DND-41 (cell line): ENCODE measurements at regions not wholly inside any gene's neighbourhood (a gene's known extent, or its start where the extent isn't known, plus 50 kb on each side); places are given as distances from the start of the nearest gene placed in this dataset.

Experiments used
- ATAC-seq: fragments of 200-7000 bp; cut with Tn5 transposase; 3 replicates; pipeline ENCODE4 v1.9.1; 2021; ENCODE audit warnings: low read depth; ENCODE audit not compliant: insufficient read depth
- DNase-seq: peaks from one replicate; pipeline ENCODE4 v3.0.0-alpha.2; 2020
- H2AFZ ChIP-seq: 2 replicates; pipeline ENCODE4 v1.6.0; 2012; ENCODE audit warnings: low read depth, low read length
- H3K27ac ChIP-seq: 2 replicates; pipeline ENCODE4 v1.5.1; 2012; ENCODE audit warnings: low read length, inconsistent platforms
- H3K27me3 ChIP-seq: fragments of 200-600 bp; sonication (generic); 2 replicates; pipeline ENCODE4 v1.6.0; 2012; ENCODE audit warnings: low read length, mild to moderate bottlenecking, inconsistent platforms; ENCODE audit not compliant: insufficient read depth, poor library complexity
- H3K36me3 ChIP-seq: 2 replicates; pipeline ENCODE4 v1.5.1; 2012; ENCODE audit warnings: low read length, inconsistent platforms; ENCODE audit not compliant: insufficient read depth
- H3K4me1 ChIP-seq: 2 replicates; pipeline ENCODE4 v1.5.1; 2012; ENCODE audit warnings: mild to moderate bottlenecking, low read length; ENCODE audit not compliant: insufficient read depth
- H3K4me2 ChIP-seq: 2 replicates; pipeline ENCODE4 v1.6.0; 2012; ENCODE audit warnings: mild to moderate bottlenecking, moderate library complexity, low read length, inconsistent platforms; ENCODE audit not compliant: insufficient read depth
- H3K4me3 ChIP-seq, 2 experiments: fragments of 200-600 bp in 1 of 2; shearing (Covaris generic) in 1 of 2; 2 replicates each; pipeline ENCODE4 v1.5.1; 2012 to 2016; ENCODE audit warnings: inconsistent platforms in 2 of 2, low read length in 2 of 2, mild to moderate bottlenecking in 2 of 2, low read depth in 1 of 2, moderate library complexity in 1 of 2
- H3K79me2 ChIP-seq: 2 replicates; pipeline ENCODE4 v1.6.0; 2012; ENCODE audit warnings: low read length, inconsistent platforms; ENCODE audit not compliant: insufficient read depth
- H3K9ac ChIP-seq: 2 replicates; pipeline ENCODE4 v1.6.0; 2012; ENCODE audit warnings: low read depth, mild to moderate bottlenecking, inconsistent platforms, low read length, moderate library complexity
- H3K9me3 ChIP-seq: 2 replicates; pipeline ENCODE4 v1.5.1; 2012; ENCODE audit warnings: low read length, moderate library complexity, mild to moderate bottlenecking, inconsistent platforms; ENCODE audit not compliant: insufficient read depth, severe bottlenecking
- H4K20me1 ChIP-seq: 2 replicates; pipeline ENCODE4 v1.6.0; 2012; ENCODE audit warnings: low read length; ENCODE audit not compliant: insufficient read depth
- EZH2 ChIP-seq: IDR thresholded peaks from 3 replicates; pipeline ENCODE4 v1.6.1; 2012; ENCODE audit warnings: borderline replicate concordance, low read depth, mild to moderate bottlenecking, moderate library complexity, low read length, inconsistent platforms; ENCODE audit not compliant: severe bottlenecking
- TF ChIP-seq, protein P1 (sequence below): IDR thresholded peaks from 2 replicates; pipeline ENCODE4 v1.5.1; 2012; ENCODE audit warnings: borderline replicate concordance, low read length, moderate library complexity, mild to moderate bottlenecking; ENCODE audit not compliant: poor library complexity, severe bottlenecking; ENCODE audit errors: extremely low read depth

DNA sequence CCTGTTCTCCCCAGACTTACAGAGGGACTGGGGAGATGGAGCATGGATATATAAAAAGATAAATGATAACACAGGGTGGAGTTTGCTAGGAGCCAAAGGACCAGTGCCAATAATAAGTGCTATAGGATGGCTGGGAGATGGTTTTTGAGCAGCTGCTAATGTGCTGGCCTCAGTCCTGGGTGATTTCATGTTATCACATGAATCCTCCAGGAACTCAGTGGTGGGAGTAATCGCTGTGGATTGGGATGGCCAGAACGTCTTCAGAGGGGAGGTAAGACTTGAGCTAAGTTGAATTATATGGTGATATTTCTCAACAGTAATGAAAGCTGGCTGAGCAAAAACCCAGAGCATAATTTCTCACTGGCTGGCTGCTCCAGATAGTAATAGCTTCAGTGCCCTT is 441.4 kb downstream of the SLC4A3 start:
- Histone ChIP-seq H3K79me2 (no peaks in the 10 kb centered on the region), H3K36me3 (no peaks in the 10 kb centered on the region), H3K4me3 (no peak overlapping the region), H3K4me1 (no peaks in the 10 kb centered on the region), H3K27me3 (no peaks in the 10 kb centered on the region), H3K9ac (no peak overlapping the region), H4K20me1 (no peaks in the 10 kb centered on the region), H3K4me2 (no peak overlapping the region), H2AFZ (no peak overlapping the region), H3K9me3 (no peaks in the 10 kb centered on the region), H3K27ac (no peak overlapping the region)
- DNase-seq (no peak), ATAC-seq (no peak)
- TF ChIP-seq, protein P1, sequence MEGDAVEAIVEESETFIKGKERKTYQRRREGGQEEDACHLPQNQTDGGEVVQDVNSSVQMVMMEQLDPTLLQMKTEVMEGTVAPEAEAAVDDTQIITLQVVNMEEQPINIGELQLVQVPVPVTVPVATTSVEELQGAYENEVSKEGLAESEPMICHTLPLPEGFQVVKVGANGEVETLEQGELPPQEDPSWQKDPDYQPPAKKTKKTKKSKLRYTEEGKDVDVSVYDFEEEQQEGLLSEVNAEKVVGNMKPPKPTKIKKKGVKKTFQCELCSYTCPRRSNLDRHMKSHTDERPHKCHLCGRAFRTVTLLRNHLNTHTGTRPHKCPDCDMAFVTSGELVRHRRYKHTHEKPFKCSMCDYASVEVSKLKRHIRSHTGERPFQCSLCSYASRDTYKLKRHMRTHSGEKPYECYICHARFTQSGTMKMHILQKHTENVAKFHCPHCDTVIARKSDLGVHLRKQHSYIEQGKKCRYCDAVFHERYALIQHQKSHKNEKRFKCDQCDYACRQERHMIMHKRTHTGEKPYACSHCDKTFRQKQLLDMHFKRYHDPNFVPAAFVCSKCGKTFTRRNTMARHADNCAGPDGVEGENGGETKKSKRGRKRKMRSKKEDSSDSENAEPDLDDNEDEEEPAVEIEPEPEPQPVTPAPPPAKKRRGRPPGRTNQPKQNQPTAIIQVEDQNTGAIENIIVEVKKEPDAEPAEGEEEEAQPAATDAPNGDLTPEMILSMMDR: no peak
- no peak for TF ChIP-seq EZH2

DNA sequence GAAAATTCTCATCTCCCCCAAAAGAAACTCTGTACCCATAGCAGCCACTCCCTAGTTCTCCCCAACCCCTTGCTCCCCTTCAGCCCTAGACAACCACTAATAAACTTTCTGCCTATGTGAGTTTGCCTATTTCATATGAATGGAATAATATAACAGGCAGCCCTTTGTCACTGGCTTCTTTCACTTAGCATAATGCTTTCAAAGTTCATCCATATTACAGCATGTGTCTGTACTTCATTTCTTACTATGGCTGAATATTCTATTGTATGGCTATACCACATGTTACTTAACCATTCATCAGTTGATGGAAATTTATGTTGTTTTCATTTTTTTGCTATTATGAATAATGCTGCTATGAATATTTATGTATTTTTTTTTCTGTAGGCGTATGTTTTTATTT is 442.9 kb downstream of the SLC4A3 start:
- no peaks in the 10 kb centered on the region for H4K20me1 ChIP-seq
- no peak for DNase-seq
- H3K36me3 ChIP-seq: no peaks in the 10 kb centered on the region

GRCh38 chr2:220071696-220072095 is 444.3 kb downstream of the SLC4A3 start:
- Histone ChIP-seq H3K9ac (no peak overlapping the region), H4K20me1 (no peaks in the 10 kb centered on the region), H3K4me1 (no peaks in the 10 kb centered on the region), H3K36me3 (no peaks in the 10 kb centered on the region), H3K27ac (no peak overlapping the region), H2AFZ (no peak overlapping the region), H3K4me2 (no peak overlapping the region), H3K4me3 (no peak overlapping the region), H3K9me3 (no peaks in the 10 kb centered on the region), H3K79me2 (no peaks in the 10 kb centered on the region), H3K27me3 (peaks cover 4% of the 10 kb centered on the region)
- TF ChIP-seq, protein P1: no peak
- TF ChIP-seq EZH2: no peak
- DNase-seq (no peak), ATAC-seq (no peak)

More for the DNA sequence above, 442.9 kb downstream of the SLC4A3 start:
- TF ChIP-seq, protein P1: no peak
- no peak for TF ChIP-seq EZH2
- Histone ChIP-seq H3K4me2 (no peak overlapping the region), H2AFZ (no peak overlapping the region), H3K27me3 (peaks cover 4% of the 10 kb centered on the region), H3K79me2 (no peaks in the 10 kb centered on the region), H3K9ac (no peak overlapping the region), H3K4me3 (no peak overlapping the region), H3K9me3 (no peaks in the 10 kb centered on the region), H3K27ac (no peak overlapping the region), H3K4me1 (no peaks in the 10 kb centered on the region)
- ATAC-seq: no peak

GRCh38 chr2:220072669-220073220 is 445.3 kb downstream of the SLC4A3 start:
- H3K36me3 ChIP-seq: no peaks in the 10 kb centered on the region
- H3K4me3 ChIP-seq: no peak overlapping the region
- H4K20me1 ChIP-seq: no peaks in the 10 kb centered on the region
- no peaks in the 10 kb centered on the region for H3K4me1 ChIP-seq
- no peak for DNase-seq
- H3K27me3 ChIP-seq: peaks cover 9% of the 10 kb centered on the region
- no peaks in the 10 kb centered on the region for H3K79me2 ChIP-seq
- no peak overlapping the region for H3K9ac ChIP-seq
- no peaks in the 10 kb centered on the region for H3K9me3 ChIP-seq
- no peak overlapping the region for H2AFZ ChIP-seq
- no peak for ATAC-seq
- no peak overlapping the region for H3K4me2 ChIP-seq
- no peak for TF ChIP-seq EZH2
- no peak overlapping the region for H3K27ac ChIP-seq
